ENCODE measurements at regions not wholly inside any gene's neighbourhood (a gene's known extent, or its start where the extent isn't known, plus 50 kb on each side); places are given as distances from the start of the nearest gene placed in this dataset.

GRCh38 chr9:80866576-80867227, 822.6 kb downstream of the TLE1 start:
- Histone ChIP-seq H2AFZ (ENCODE audit: low read depth, low read length, severe bottlenecking) (no peak overlapping the region), H3K9ac (ENCODE audit: low read length) (no peak overlapping the region), H3K9me2 (replicated peaks; ENCODE audit: insufficient read depth, low read length) (no peaks in the 10 kb centered on the region), H3K9me3 (ENCODE audit: insufficient read depth, low read length) (no peaks in the 10 kb centered on the region), H3K27me3 (ENCODE audit: low read length) (no peaks in the 10 kb centered on the region), H4K20me1 (ENCODE audit: low read depth, low read length) (no peaks in the 10 kb centered on the region), H3K27ac (ENCODE audit: low read depth, low read length) (no peak overlapping the region), H3K4me3 (ENCODE audit: insufficient read depth, low read length, poor library complexity, severe bottlenecking) (no peak overlapping the region), H3K79me2 (ENCODE audit: insufficient read depth, low read length) (no peaks in the 10 kb centered on the region), H3K36me3 (ENCODE audit: low read length) (no peaks in the 10 kb centered on the region), H3F3A (ENCODE audit: insufficient read depth) (no peaks in the 10 kb centered on the region), H3K4me2 (ENCODE audit: low read depth, low read length, poor library complexity, severe bottlenecking) (no peak overlapping the region)
- TF ChIP-seq CTCF (IDR thresholded peaks at IDR 0.05; ENCODE audit: insufficient read depth, low read length, poor library complexity, severe bottlenecking) (no peak), EZH2phosphoT487 (conservative IDR thresholded peaks at IDR 0.05; ENCODE audit: low read length) (no peak)

GRCh38 chr9:80866121-80866520, 823.2 kb downstream of the TLE1 start:
- H2AFZ ChIP-seq (ENCODE audit: low read depth, low read length, severe bottlenecking): no peak overlapping the region
- TF ChIP-seq CTCF (IDR thresholded peaks at IDR 0.05; ENCODE audit: insufficient read depth, low read length, poor library complexity, severe bottlenecking) (no peak), EZH2phosphoT487 (conservative IDR thresholded peaks at IDR 0.05; ENCODE audit: low read length) (no peak)
- no peak overlapping the region for H3K4me2 ChIP-seq (ENCODE audit: low read depth, low read length, poor library complexity, severe bottlenecking)
- H3K9me3 ChIP-seq (ENCODE audit: insufficient read depth, low read length): no peaks in the 10 kb centered on the region
- H3K27me3 ChIP-seq (ENCODE audit: low read length): no peaks in the 10 kb centered on the region
- H3K36me3 ChIP-seq (ENCODE audit: low read length): no peaks in the 10 kb centered on the region
- no peaks in the 10 kb centered on the region for H4K20me1 ChIP-seq (ENCODE audit: low read depth, low read length)
- no peak overlapping the region for H3K4me3 ChIP-seq (ENCODE audit: insufficient read depth, low read length, poor library complexity, severe bottlenecking)
- H3K79me2 ChIP-seq (ENCODE audit: insufficient read depth, low read length): no peaks in the 10 kb centered on the region
- H3K9ac ChIP-seq (ENCODE audit: low read length): no peak overlapping the region
- H3F3A ChIP-seq (ENCODE audit: insufficient read depth): no peaks in the 10 kb centered on the region
- no peaks in the 10 kb centered on the region for H3K9me2 ChIP-seq (replicated peaks; ENCODE audit: insufficient read depth, low read length)
- no peak overlapping the region for H3K27ac ChIP-seq (ENCODE audit: low read depth, low read length)

DNA sequence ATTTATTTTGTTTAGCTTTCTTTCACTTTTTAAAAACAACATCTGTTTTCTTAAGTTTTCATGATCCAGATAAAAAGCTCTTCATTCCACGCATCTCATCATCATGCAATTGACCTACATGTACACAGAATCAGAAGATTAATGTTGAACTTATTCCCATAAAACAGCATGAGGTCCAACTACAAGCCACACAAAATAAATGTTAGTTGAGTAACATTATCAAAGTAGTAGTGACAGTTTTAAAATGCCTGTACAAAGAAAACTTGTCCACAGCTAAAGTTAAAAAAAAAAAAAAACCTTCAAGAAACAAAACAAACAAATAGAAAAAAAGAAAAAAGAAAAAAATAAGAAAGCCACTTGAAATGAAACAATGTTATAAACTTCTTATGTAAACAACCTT, 846.3 kb downstream of the TLE1 start:
- Histone ChIP-seq H3K27me3 (ENCODE audit: low read length) (no peaks in the 10 kb centered on the region), H3K36me3 (ENCODE audit: low read length) (no peaks in the 10 kb centered on the region), H3K79me2 (ENCODE audit: insufficient read depth, low read length) (no peaks in the 10 kb centered on the region), H3K27ac (ENCODE audit: low read depth, low read length) (no peak overlapping the region), H3K9me3 (ENCODE audit: insufficient read depth, low read length) (no peaks in the 10 kb centered on the region), H2AFZ (ENCODE audit: low read depth, low read length, severe bottlenecking) (no peak overlapping the region), H3K9ac (ENCODE audit: low read length) (no peak overlapping the region), H4K20me1 (ENCODE audit: low read depth, low read length) (no peaks in the 10 kb centered on the region), H3K9me2 (replicated peaks; ENCODE audit: insufficient read depth, low read length) (no peaks in the 10 kb centered on the region), H3K4me3 (ENCODE audit: insufficient read depth, low read length, poor library complexity, severe bottlenecking) (no peak overlapping the region), H3F3A (ENCODE audit: insufficient read depth) (no peaks in the 10 kb centered on the region), H3K4me2 (ENCODE audit: low read depth, low read length, poor library complexity, severe bottlenecking) (no peak overlapping the region)
- TF ChIP-seq EZH2phosphoT487 (conservative IDR thresholded peaks at IDR 0.05; ENCODE audit: low read length) (no peak), CTCF (IDR thresholded peaks at IDR 0.05; ENCODE audit: insufficient read depth, low read length, poor library complexity, severe bottlenecking) (no peak)
